HuH-7 (cell line): ENCODE measurements at regions not wholly inside any gene's neighbourhood (a gene's known extent, or its start where the extent isn't known, plus 50 kb on each side); places are given as distances from the start of the nearest gene placed in this dataset.

Experiments
- DNase-seq: peaks from one replicate; pipeline ENCODE4 v3.0.0; 2011; ENCODE audit warnings: low spot score

- no peak for DNase-seq
These were observed 328.3 kb downstream of the MFSD1 start for GRCh38 chr3:159130108-159130507.

DNA sequence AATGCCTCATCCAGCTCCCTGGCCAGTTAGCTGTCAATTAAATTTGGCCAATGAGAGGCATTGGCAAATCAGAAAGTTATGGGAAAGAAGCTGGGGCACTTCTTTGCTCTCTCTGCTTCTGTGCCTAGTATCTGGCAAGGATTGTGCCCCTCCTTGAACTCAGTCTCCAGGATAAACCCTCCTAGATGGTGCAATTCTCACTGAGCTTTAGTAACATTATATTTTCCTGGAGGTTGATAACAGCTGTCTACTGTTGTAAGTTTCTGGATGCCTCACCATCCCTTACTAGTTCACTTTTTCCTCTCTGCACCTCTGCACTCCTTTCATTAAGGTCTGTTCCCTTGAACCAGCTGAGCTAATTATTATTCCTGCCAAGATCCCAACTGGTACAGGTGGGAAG, 329.5 kb downstream of the MFSD1 start:
- no peak for DNase-seq

DNA sequence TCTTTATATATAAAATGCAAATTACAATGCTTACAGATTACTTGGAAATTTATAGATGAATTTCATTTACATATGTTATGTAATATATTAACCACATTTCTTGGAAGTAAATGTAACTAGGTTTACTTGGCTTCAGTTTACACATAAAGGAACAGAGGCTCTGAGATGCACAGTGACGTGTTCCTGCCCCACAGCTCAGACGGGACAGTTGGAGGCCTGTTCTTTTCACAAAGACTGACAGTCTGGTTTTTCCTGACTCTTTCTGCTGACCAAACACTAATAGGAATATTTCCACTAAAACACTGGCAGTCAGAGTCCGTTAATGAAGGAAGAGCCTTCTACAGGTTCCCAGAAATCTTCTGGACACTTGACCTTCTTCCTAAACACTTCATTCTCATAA, 336.1 kb downstream of the MFSD1 start:
- no peak for DNase-seq

- DNase-seq: no peak
These were observed 337.5 kb downstream of the MFSD1 start for GRCh38 chr3:159139326-159139725.

DNA sequence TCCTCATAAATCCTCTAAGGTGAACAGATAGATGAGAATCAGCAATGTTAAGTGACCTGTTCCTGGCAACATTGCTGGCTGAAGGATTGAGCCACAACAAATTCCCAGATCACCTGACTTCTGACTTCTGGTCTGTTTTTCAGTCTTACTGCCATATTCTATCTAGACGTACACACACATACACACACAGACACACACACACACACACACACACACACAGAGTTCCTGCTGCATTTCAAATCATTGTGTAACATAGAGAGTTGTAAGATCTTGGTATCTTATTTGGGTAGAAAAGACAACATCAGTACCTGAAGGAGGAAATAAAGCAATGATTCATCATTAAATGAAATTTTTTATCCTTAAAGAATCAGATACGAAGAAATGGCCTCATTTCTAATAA, 342.6 kb downstream of the MFSD1 start:
- DNase-seq: no peak

- DNase-seq: no peak
These were observed 343.0 kb downstream of the MFSD1 start for GRCh38 chr3:159144891-159145290.

DNA sequence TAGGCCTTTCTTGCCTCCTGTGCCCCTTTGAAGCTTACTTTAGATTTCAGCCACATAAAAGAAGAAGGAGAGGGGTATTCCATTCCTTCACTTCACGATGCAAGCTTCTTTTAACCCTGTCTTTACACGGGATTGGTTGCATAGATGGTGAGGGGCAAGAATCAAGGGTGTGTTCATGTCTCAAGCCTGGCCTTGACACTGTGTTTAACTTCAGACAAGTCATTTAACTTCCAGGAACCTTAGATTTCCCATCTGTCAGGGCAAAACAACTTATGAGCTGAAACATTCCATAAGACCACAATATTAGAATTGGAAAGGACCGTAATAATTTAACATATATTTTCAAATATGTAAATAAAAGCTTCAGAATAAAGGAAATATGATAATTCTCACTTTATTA, 344.5 kb downstream of the MFSD1 start:
- DNase-seq: no peak

DNA sequence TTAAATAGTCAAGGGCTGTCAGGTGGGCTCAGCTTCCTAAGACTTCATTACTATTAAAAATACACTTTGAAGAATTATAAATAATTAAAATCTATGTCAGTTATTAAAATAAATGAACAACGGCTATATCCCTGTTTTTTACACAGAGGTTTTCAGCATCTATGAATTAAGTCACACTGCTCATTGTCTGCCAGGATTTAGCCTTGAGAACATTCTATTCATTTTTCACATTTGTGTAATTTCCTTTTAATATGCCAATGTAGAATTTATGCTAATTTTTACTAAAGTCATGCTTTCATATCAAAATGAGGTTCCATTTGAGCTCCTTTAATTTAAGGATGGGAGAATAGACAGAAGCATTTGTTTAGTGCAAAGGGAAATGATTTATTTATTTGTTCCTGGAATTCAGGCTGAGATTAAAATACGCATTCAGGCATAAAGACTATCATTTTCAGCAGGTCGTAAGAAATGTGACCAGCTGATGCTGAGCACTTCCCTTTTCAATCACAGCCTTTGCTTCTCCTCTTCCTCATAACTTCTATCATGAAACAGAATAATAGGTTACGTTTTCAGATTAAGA, 345.1 kb downstream of the MFSD1 start:
- no peak for DNase-seq

GRCh38 chr3:159147813-159148212, 346.0 kb downstream of the MFSD1 start:
- no peak for DNase-seq

DNA sequence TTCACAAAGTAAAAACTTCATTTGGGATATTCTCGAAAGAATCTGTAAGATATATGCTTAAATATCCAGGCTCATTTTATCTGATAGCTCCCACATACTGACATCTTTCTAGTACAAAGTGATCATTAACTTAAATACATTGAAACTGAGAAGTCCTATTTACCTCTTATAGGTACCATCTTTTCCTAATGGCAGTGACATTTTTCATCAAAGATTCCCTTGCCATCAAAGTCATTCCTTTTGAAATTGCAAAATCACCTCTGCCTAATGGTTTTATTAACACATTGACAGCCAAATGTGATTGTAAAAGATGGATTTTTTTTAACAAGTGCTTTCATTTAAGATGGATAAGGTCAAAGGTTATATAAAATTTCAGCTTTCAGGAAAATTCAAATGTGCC, 346.6 kb downstream of the MFSD1 start:
- no peak for DNase-seq

DNA sequence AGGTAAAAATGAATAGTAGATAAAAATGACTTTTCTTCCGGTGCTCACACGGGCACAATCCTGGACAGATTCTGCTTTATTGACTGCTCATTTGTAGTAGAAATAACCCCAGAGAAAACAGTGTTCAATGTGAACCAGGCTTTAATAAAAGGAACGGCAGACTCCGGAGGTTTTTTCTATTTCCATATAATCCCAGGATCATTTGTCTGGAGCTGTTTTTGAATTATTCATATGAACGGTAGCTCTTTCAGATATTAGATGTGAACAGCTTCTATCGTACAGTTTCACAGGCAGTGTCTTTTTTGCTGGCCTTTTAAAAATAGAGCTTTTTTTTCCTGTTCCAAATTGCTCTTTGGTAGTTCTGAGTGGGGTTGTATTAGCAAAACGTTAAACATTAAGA, 347.3 kb downstream of the MFSD1 start:
- no peak for DNase-seq

DNA sequence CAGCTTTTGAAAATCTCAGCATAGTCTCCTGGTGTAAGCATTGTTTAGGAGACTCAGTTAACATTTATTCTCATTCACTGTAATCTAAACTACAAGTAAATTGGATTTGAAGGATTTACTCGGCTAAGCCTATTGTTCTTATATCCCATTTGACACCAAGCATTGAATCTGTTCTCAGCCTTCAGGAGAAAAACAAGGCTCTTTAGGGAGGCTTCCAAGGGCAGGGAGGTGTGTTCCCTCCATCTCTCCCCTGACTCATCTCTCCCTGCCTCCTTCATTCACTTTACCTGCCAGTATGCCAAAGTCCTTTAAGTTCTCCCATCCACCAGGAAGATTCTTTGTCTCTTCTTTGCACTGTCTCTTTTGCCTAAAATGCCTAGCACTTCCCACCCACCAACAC, 347.8 kb downstream of the MFSD1 start:
- DNase-seq: no peak

DNA sequence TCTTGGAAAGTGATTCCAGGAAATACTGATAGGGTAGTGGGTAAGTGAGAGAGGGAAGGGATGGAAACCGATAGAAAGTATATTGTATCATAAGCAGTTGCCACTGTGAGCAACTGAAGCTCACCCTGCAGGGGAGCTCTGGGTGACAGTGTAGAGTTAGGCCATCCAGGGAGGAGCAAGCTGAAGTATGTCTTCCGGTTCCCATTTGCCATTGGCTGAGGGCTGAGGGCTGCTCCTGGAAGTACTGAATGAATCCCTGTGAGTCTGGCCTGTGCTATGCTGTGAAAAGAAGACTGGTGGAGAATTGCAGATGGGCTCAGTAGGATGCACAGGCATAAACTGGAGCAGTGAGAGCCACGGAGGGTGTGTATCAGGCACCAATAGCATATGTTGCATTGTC, 348.3 kb downstream of the MFSD1 start:
- no peak for DNase-seq

DNA sequence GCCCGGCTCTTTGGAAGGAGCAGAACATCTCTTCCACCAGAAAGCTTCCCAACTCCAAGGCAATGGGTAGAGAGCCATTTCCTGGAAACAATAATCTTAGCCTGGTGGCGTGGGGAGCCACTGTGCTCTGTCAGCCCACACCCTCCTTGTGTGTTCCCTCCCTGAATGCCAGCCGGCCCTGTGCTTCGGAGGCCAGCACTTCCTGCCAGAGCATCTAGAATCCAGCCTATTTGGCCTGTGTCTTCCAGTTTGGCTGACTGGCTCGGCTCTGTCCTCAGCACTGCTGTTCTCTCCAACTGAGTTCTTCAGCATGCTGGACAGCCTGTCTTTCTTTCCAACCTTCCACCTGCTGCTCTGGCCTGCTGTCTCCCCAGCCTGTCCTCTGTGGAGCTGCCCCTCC, 349.3 kb downstream of the MFSD1 start:
- DNase-seq: no peak

- DNase-seq: no peak
These were observed 355.4 kb downstream of the MFSD1 start for GRCh38 chr3:159157275-159157674.

GRCh38 chr3:159158213-159158612, 356.4 kb downstream of the MFSD1 start:
- no peak for DNase-seq

DNA sequence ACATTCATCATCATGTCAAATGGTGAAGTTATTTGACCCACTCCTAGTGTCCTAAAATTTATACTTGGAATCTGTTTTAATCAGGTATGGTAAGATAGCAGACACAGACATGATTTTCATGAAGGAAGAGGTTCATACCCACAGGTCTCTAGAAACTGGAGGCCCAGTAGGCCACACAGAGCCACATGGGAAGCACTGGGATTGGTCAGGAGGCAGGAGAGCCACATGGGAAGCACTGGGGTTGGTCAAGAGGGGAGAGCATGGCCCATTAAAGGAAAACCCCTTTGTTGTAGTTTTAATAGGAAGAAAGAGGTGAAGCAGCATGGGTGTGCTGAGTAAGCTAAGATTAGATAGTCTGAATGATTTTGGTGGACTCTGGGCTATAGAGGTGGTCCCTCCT, 356.9 kb downstream of the MFSD1 start:
- no peak for DNase-seq

- DNase-seq: no peak
These were observed 357.7 kb downstream of the MFSD1 start for GRCh38 chr3:159159546-159159945.

- DNase-seq: no peak
These were observed 361.8 kb downstream of the MFSD1 start for GRCh38 chr3:159163656-159164055.

DNA sequence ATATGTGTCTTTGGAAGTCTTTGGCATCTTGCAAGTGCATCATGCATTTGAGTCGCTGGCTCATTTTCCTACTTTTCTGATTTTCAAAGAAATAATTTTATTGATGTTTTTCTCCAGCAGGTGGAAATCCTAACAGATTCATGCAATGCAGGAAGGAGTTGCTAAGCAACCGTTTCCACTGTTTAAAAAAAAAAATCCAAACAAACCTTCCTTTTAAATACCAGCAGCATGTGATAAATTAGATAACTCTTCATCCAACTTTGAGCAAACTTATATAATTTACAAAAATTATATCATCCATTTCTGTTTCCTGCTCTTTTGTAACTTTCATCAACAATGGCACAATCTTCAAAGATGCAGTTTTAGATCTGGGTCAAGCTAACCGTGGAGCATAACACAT, 364.1 kb downstream of the MFSD1 start:
- DNase-seq: no peak

DNA sequence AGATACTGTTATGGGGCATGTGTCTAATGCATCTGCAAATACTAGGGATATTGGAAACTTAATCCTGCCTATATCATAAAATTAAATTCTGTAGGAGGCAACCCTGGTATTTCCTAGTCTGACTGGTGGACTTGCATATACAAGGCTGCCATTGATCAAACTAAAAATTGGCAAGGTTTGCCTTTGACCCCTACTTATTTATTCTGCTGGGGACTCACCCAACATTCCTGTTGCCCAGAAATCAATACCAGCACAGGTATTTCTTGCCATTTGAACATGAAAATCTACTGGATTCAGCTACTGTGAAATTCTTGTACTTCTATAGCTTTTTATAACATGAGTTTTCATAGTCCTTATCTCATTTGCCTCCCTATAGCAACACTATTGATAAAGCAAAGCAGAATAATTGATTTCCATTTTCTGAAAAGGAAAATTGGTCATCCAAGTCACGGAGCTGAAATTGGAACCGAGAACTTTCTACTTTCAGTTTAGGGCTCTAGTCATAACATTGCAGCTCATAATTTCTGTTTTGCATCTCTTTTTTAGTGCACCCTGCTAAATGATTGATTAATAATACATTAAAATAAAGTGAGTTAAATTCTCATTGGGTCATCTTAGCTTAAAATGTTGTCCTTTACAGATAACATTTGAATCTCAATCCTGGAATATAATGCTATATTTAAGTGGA, 365.2 kb downstream of the MFSD1 start:
- no peak for DNase-seq

DNA sequence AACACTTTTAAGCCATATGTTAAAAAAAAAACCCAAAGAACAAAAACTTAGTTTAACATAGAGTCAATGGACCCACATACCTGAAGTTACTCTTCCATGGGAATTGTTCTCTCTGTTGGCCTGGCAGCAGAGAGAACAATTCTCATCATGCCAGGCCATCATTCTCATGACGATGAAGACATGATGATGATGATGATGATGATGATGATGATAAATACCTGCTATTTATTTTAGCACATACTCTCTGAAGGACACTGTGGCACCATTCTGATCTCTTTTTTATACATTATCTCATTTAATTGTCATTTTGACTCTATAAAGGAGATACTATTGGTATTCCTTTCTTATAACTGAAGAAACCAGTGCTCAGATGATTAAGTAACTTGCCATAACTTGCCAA, 366.9 kb downstream of the MFSD1 start:
- no peak for DNase-seq

DNA sequence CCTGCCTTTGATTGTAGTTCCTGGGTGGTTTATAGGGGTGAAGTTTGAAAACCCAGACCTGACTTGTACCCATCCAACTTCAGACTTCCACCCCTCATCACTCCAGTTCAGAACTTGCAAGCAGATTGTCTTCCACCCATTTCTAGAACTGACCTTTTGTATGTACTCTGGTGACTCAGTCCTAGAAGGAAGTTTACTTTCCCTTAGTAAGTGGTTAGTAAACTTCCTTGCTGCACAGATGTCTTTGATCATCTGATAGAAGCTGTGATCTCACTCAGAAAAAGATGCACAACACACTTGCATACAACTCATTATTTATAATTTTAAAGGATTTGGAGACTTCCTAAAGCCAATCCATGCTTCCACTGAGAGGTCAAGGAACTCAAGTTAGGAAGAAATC, 368.0 kb downstream of the MFSD1 start:
- DNase-seq: no peak

DNA sequence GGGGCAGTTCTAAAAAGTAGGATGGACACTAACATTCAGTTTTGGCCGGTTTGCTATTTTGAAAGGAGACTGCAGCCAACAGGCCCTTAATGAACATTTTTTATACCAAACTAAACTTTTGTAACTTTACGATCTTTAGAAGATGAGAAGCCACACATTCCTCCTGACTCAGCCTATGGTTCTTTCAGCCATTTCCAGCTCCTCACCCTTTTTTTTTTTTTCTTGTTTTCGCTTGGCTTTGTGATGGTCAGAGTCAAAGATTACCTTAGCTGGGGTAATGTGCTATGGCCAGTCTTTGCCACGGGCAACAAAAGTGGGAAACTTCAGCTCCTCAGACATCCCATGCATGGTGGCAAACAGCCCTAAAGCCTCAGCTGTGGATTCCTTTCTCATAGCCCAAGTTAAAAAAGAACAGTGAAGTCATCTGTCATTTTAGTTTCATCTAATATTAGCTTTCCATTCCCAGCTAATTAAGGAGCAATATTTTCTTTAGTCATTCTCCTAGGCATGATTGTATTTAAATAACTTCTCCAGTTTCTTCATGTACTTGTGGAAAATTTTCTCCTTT, 368.7 kb downstream of the MFSD1 start:
- no peak for DNase-seq
